Esophagus muscularis mucosa (tissue), 4 donors: ENCODE measurements at regions not wholly inside any gene's neighbourhood (a gene's known extent, or its start where the extent isn't known, plus 50 kb on each side); places are given as distances from the start of the nearest gene placed in this dataset.

Source experiments
- DNase-seq: peaks from one replicate; pipeline ENCODE4 v3.0.0-alpha.2; 2017; ENCODE audit errors: extremely low spot score
- H3K27ac ChIP-seq, 4 donors: fragments of 200-600 bp; sonication (generic); replicated peaks in 1 of 4; 1 replicate in 3 of 4; 2 replicates in 1 of 4; pipeline ENCODE4 v1.5.1; 2016 to 2019; ENCODE audit warnings: mild to moderate bottlenecking in 1 of 4
- H3K27me3 ChIP-seq, 4 donors: fragments of 200-600 bp; sonication (generic); one replicate each; pipeline versions ENCODE4 v1.5.1 to v1.6.0; 2016 to 2019
- H3K36me3 ChIP-seq, 4 donors: fragments of 200-600 bp; sonication (generic); one replicate each; pipeline ENCODE4 v1.5.1; 2016 to 2019
- H3K4me1 ChIP-seq, 4 donors: fragments of 200-600 bp; sonication (generic); one replicate each; pipeline ENCODE4 v1.5.1; 2016 to 2019
- H3K4me3 ChIP-seq, 4 donors: fragments of 200-600 bp; sonication (generic); 1 replicate in 2 of 4; 2 replicates in 2 of 4; pipeline ENCODE4 v1.5.1; 2016 to 2019; ENCODE audit warnings: mild to moderate bottlenecking in 4 of 4, moderate library complexity in 1 of 4
- H3K9me3 ChIP-seq, 4 donors: fragments of 200-600 bp; sonication (generic); 1 replicate in 3 of 4; 2 replicates in 1 of 4; pipeline ENCODE4 v1.5.1; 2016 to 2019
- EP300 ChIP-seq: sonication (generic); formaldehyde crosslinking; IDR thresholded peaks from one replicate; pipeline ENCODE4 v1.6.1; 2017; ENCODE audit warnings: antibody characterized with exemption
- POLR2A ChIP-seq: fragments of 450-650 bp; IDR thresholded peaks from one replicate; pipeline ENCODE4 v1.6.1; 2017; ENCODE audit warnings: antibody characterized with exemption, moderate library complexity, mild to moderate bottlenecking, low read depth
- POLR2AphosphoS5 ChIP-seq, 2 donors: sonication (generic); formaldehyde crosslinking; IDR thresholded peaks; one replicate each; pipeline ENCODE4 v1.6.1; 2017; ENCODE audit warnings: antibody characterized with exemption in 2 of 2
- WGBS: methylation state at CpG from one replicate; pipeline ENCODE4 v1.1.5; 2018; 5-methylcytosine and 5-hydroxymethylcytosine counted together
- intact Hi-C: fragments of 100-400 bp; cut with DNase I; formaldehyde crosslinking; loops from one replicate; pipeline ENCODE4 v1.15.1; 2023
- TF ChIP-seq, protein P1 (sequence below), 3 experiments: fragments of 200-600 bp in 2 of 3; fragments of 450-650 bp in 1 of 3; sonication (generic) in 2 of 3; IDR thresholded peaks; one replicate each; pipeline ENCODE4 v1.5.1; 2017 to 2019; ENCODE audit warnings: antibody characterized with exemption in 3 of 3, mild to moderate bottlenecking in 2 of 3, moderate library complexity in 1 of 3

DNA sequence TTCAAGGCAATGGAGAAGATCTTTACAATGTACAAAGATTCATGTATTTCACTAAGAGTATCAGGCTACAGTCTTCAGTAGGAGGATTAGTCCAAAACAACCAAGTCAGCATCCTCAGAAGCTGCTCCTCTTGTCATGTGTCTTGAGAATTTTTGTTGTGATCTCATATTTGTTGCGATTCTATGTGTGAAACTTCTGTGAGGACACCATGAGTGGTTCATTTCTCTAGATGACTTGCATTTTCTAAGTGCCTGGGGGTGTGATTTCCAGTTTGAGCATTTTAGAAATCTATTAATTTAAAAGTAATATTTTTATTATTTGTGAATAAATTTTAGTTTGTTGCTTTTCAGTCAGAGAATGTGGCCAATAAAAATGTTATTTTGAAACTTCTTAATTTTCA is 94.5 kb downstream of the RAP2A start:
- no peak for DNase-seq
- WGBS, result 93% methylated on average over 1 of the region's 1 CpG
- no peak for TF ChIP-seq POLR2AphosphoS5 (IDR thresholded peaks at IDR 0.05)
- TF ChIP-seq EP300, result no peak
- TF ChIP-seq, protein P1, sequence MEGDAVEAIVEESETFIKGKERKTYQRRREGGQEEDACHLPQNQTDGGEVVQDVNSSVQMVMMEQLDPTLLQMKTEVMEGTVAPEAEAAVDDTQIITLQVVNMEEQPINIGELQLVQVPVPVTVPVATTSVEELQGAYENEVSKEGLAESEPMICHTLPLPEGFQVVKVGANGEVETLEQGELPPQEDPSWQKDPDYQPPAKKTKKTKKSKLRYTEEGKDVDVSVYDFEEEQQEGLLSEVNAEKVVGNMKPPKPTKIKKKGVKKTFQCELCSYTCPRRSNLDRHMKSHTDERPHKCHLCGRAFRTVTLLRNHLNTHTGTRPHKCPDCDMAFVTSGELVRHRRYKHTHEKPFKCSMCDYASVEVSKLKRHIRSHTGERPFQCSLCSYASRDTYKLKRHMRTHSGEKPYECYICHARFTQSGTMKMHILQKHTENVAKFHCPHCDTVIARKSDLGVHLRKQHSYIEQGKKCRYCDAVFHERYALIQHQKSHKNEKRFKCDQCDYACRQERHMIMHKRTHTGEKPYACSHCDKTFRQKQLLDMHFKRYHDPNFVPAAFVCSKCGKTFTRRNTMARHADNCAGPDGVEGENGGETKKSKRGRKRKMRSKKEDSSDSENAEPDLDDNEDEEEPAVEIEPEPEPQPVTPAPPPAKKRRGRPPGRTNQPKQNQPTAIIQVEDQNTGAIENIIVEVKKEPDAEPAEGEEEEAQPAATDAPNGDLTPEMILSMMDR (IDR thresholded peaks at IDR 0.05), result no peak
- no peak for TF ChIP-seq POLR2A
- Histone ChIP-seq H3K27ac (no peak overlapping the region), H3K4me1 (no peaks in the 10 kb centered on the region), H3K36me3 (no peaks in the 10 kb centered on the region), H3K4me3 (no peak overlapping the region), H3K9me3 (no peaks in the 10 kb centered on the region), H3K27me3 (no peaks in the 10 kb centered on the region)
- intact Hi-C loops, result no loop called here

DNA sequence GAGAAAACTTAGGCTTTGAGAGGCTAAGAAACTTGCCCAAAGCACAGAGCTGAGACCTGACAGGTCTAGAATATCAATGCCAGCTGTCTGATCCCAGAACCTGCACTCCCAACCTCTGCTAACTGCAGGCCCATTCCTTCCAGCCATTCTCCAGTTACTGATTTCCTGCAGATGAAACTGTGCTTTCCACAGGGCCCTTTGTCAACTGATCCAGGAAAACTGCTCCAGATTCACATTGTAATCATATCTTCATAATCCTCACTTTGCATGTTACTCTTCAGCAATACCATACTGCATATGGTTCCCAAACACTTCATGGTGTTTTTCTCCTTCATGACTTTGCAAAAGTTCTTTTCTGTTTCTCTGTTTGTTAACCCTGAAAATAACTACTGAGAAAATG is 100.6 kb downstream of the RAP2A start:
- H3K4me1 ChIP-seq, result no peaks in the 10 kb centered on the region
- intact Hi-C loops, result no loop called here

DNA sequence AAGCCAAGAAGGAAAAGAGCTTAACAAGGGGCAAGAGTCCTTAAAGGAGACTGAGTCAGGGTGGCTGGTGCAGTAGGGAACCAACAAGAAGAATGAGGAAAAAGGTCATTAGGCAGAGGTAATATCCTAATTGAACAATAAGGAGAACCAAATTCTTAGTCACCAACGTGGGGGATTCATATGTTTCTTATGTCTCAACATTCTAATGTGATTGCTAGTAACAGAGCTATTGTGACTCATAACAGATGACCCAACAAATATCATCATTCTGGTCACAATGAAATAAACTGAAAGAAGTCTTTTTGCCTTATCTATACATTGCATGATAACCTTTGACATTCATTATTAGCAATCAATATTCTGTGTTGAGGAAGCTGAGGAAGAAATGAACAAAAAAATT is 101.6 kb downstream of the RAP2A start:
- Histone ChIP-seq H3K9me3 (no peaks in the 10 kb centered on the region), H3K27me3 (no peaks in the 10 kb centered on the region), H3K4me1 (no peaks in the 10 kb centered on the region), H3K36me3 (no peaks in the 10 kb centered on the region), H3K27ac (no peak overlapping the region), H3K4me3 (no peak overlapping the region)
- DNase-seq, result no peak
- TF ChIP-seq POLR2A, result no peak
- no peak for TF ChIP-seq EP300
- TF ChIP-seq POLR2AphosphoS5 (IDR thresholded peaks at IDR 0.05), result no peak
- TF ChIP-seq, protein P1 (IDR thresholded peaks at IDR 0.05), result no peak
- 75% methylated on average over 1 of the region's 1 CpG for WGBS
- intact Hi-C loops, result no loop called here

More for the DNA sequence above, 100.6 kb downstream of the RAP2A start:
- TF ChIP-seq, protein P1 (IDR thresholded peaks at IDR 0.05), result no peak
- TF ChIP-seq POLR2AphosphoS5 (IDR thresholded peaks at IDR 0.05), result no peak
- TF ChIP-seq EP300, result no peak
- TF ChIP-seq POLR2A, result no peak
- H3K36me3 ChIP-seq, result no peaks in the 10 kb centered on the region
- H3K4me3 ChIP-seq, result no peak overlapping the region
- peak; percentile 14 for DNase-seq
- no peaks in the 10 kb centered on the region for H3K9me3 ChIP-seq
- H3K27ac ChIP-seq, result no peak overlapping the region
- H3K27me3 ChIP-seq, result no peaks in the 10 kb centered on the region

DNA sequence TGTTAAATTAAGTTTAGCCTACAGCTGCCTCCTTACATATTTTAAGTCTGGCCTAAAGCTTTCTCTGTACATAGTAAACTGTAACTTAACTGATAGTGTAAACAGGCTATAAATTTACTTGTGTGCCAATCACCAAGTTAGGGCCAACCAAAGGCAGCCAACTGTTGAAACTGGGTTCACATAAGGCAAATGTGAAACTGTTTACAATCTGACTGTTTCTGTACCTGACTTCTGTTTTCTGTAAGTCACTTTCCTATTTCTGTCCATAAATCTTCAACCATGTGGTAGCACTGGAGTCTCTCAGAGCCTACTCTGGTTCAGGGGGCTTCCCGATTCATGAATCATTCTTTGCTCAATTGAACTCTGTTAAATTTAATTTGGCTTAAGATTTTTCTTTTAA is 103.1 kb downstream of the RAP2A start:
- peaks cover 0 to 1% (median 0%) of the 10 kb centered on the region in 4 donors for H3K4me1 ChIP-seq
- no peaks in the 10 kb centered on the region for H3K27me3 ChIP-seq
- no peak overlapping the region for H3K27ac ChIP-seq
- 91% methylated on average over 1 of the region's 1 CpG for WGBS
- no peak overlapping the region for H3K4me3 ChIP-seq
- peak; percentile 5 for DNase-seq
- no peaks in the 10 kb centered on the region for H3K9me3 ChIP-seq
- TF ChIP-seq, protein P1 (IDR thresholded peaks at IDR 0.05), result no peak
- TF ChIP-seq POLR2A (no peak), POLR2AphosphoS5 (IDR thresholded peaks at IDR 0.05) (no peak), EP300 (no peak)
- intact Hi-C loops, result no loop called here
- H3K36me3 ChIP-seq, result no peaks in the 10 kb centered on the region

DNA sequence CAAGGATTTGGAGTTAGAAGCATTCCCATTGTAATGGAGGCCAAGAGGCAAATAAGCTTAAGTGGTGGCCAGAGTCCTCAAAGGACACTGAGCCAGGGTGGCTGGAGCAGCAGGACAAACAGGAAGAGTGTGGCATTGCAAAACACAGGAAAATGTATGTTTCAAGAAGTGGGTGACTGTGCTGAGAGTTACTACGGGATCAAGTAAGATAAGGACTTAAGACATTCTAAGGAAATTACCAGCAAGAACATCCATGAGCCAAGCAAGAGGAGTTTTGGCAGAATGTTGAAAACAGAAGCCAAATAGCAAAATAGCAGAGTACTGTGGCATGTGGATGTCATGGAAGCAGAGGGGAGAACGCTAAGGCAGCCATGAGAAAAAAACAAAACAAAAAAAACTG is 104.2 kb downstream of the RAP2A start:
- 62% methylated on average over 2 of the region's 2 CpGs for WGBS
- no peak overlapping the region for H3K4me3 ChIP-seq
- H3K36me3 ChIP-seq, result no peaks in the 10 kb centered on the region
- H3K27ac ChIP-seq, result no peak overlapping the region
- peaks cover 0 to 6% (median 0%) of the 10 kb centered on the region in 4 donors for H3K4me1 ChIP-seq
- H3K27me3 ChIP-seq, result no peaks in the 10 kb centered on the region
- intact Hi-C loops, result no loop called here
- no peak for DNase-seq
- H3K9me3 ChIP-seq, result no peaks in the 10 kb centered on the region
- TF ChIP-seq, protein P1 (IDR thresholded peaks at IDR 0.05), result no peak
- TF ChIP-seq POLR2A (no peak), POLR2AphosphoS5 (IDR thresholded peaks at IDR 0.05) (no peak), EP300 (no peak)
